GM23248 (cell line): ENCODE measurements at regions not wholly inside any gene's neighbourhood (a gene's known extent, or its start where the extent isn't known, plus 50 kb on each side); places are given as distances from the start of the nearest gene placed in this dataset.

Experiments used
- EZH2 ChIP-seq: fragments of 200-600 bp; sonication (generic); IDR thresholded peaks from 2 replicates; pipeline ENCODE4 v1.6.1; 2018; ENCODE audit warnings: antibody characterized with exemption, mild to moderate bottlenecking; ENCODE audit not compliant: insufficient read depth, poor library complexity, severe bottlenecking
- EZH2phosphoT487 ChIP-seq: fragments of 200-600 bp; sonication (generic); IDR thresholded peaks from 2 replicates; pipeline ENCODE4 v1.6.1; 2018; ENCODE audit warnings: antibody characterized with exemption, moderate library complexity, mild to moderate bottlenecking, low read depth; ENCODE audit not compliant: insufficient read depth

- no peak for TF ChIP-seq EZH2
- TF ChIP-seq EZH2phosphoT487, result no peak
Measured at GRCh38 chrX:45449982-45450381, 249.3 kb upstream of the DIPK2B start.
